GM18519 (cell line): ENCODE measurements at regions not wholly inside any gene's neighbourhood (a gene's known extent, or its start where the extent isn't known, plus 50 kb on each side); places are given as distances from the start of the nearest gene placed in this dataset.

Experiments used
- ATAC-seq: cut with Tn5 transposase; IDR thresholded peaks from one replicate; pipeline ENCODE4 v1.9.1; 2021; ENCODE audit warnings: mild to moderate bottlenecking, moderate library complexity; ENCODE audit not compliant: unreplicated experiment, low FRiP score

- ATAC-seq: no peak
Measured at GRCh38 chr13:80757694-80758093, 416.8 kb upstream of the SPRY2 start.

DNA sequence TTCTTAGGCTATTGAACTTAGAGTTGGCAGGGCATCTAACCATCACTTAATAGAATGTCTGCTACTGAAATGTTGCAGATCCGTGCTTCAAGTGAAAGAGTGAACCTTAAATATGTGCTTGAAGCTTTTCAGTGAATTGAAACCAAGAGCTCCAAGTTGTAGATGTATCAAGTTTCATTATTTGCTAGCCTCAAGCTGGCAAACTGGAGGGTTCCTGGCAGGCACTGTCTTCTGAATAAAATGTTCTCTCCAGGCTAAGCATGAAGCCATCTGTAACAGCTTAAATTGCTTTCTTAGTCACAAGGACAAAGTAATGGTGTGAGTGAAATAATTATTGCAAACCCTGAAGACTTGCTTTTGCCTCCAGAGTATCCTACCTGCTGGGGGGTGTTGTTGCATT lies 415.0 kb upstream of the SPRY2 start:
- ATAC-seq: no peak

DNA sequence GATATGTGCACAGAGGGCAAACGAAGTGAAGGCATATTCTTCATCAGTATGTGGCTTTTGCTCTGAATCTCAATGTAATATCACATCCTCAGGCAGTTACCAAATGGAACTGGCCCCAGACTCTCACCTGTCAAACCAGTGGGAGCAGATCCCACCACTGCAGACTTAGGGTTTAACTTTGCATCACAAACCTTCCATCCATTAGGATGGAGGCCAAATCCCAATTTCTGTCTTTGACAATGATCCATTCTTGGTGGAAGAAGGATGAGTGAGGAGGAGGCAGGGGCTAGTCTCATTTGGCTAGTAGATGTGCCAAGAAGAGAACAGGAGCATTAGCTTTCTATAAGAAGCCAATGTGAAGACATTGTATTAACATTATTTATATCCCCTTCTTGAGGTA lies 413.5 kb upstream of the SPRY2 start:
- no peak for ATAC-seq

DNA sequence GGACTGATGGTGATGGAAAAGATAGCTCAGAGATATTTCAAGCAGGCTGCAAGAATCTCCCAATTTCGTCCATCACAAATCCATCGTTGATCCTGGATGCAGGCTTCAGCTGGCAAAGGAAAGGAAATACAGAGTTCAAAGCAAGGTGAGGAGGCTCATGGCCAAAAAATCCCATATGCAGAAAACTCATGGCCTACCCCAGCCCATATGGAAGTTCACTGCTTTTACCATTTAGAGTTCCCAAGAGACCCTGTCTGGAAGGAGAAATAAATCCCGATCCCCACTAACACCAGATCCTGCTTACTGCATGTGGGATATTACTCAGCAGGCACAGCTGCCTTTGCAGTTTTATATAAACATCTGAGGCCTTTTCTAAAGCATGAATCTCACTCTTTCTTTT lies 412.9 kb upstream of the SPRY2 start:
- no peak for ATAC-seq

DNA sequence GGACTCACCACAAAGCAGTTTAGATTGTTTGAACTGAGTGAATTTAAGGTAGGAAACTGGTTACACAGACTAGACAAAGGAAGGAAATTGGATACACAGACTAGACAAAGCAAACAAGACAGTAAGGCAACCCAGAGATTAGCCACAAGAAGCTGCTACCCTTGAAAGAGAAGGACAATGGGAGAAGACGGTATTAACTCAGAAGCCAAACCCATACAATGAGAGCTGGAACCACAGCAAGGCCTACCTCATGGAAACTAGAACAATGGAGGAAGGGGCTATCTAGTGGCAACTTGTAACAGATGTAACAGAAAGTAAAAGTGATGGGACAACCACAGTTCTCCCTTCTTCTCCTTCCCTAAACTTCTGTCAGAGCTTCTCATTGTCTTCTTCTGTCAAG lies 410.9 kb upstream of the SPRY2 start:
- no peak for ATAC-seq

DNA sequence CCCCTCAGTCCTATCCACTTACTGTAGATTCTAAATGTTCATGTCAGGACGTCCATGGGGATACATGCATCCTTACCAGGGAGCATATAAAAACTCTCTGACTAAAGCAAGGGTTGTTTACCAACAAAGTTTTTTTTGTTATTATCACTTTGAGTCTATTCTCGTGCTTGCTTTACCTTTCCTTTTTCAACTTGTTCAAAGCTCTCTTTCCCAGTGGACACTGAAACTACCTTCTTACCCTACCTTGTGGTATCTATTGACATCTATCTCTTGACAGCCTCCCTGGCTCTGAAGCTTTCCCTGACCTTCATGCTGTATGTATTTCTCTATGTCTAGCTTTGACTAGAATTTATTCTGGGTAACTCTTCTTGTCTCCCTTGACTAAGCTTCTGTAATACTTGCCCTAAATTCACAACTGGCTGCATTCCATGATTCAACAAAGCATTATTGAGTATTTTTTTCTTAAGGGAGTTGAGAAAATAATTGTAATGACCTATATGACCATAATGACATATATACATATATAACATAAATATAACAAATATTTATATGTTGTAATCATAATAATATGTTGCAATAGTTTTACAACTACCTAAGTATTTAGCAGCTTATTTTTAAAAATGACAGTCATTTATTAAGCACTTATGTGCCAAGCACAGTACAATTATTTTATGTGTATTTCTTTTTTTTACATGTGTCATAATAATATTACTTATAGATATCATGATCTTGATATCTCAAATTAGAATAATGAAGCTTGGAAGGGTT lies 403.4 kb upstream of the SPRY2 start:
- ATAC-seq: no peak

DNA sequence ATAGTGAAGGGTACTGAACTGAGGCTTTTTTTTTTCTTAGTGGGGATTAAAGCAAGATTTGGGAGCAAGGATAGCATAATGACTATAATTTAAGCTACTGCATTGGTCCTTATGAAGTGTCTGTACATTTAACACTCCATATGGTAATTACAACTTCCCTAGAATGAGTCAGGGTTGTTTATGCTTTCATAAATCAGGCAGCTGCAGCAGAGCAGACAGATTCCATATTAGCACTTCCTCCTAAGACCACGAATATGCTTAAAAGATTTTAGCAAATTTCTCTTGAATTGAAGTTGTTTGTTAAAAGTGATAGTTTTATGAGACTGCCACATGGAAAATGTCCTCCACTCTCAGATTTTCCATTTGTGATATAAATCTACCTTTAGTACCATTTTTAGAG lies 401.1 kb upstream of the SPRY2 start:
- no peak for ATAC-seq

GRCh38 chr13:80740071-80740470 lies 399.1 kb upstream of the SPRY2 start:
- ATAC-seq: no peak

- no peak for ATAC-seq
Measured at GRCh38 chr13:80737513-80737912, 396.6 kb upstream of the SPRY2 start.

GRCh38 chr13:80727321-80727975 lies 386.5 kb upstream of the SPRY2 start:
- no peak for ATAC-seq

- no peak for ATAC-seq
Measured at GRCh38 chr13:80726868-80727267, 385.9 kb upstream of the SPRY2 start.

GRCh38 chr13:80721689-80722088 lies 380.8 kb upstream of the SPRY2 start:
- no peak for ATAC-seq

DNA sequence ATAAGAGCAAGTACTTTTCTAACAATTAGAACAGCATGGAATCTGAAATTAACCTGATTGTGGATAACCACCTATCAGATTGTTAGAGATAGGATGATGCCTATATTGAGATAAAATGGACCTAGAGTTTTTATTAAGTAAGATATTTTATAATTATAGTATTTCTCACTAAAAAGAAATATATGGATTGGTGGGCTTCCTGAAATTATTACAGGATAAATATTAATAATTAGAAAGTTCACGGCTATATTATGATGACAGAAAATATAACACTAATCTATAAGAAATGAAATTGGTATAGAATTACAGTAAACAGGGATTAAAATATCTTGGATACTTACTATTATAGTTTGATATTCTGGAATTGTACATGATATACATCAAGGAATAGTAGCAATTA lies 378.0 kb upstream of the SPRY2 start:
- ATAC-seq: no peak

DNA sequence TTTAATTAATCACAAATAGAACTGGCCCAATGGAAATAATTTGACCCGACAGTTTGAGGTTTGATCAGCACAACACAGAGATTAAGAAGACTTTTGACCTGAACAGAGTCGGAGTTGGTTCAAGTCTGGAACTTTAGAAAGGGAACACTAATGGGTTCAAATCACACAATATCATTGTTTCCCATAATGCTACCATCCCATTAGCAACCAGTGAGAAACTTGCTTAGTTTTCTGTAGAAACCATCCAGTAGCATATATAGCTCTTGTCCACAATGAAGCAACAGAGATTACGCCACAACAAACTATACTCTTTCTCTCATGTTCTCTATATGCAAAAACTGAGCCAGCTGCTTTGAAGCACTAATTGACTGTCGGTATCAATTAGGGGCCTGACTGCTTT lies 376.9 kb upstream of the SPRY2 start:
- no peak for ATAC-seq

GRCh38 chr13:80716610-80717081 lies 375.7 kb upstream of the SPRY2 start:
- ATAC-seq: no peak

DNA sequence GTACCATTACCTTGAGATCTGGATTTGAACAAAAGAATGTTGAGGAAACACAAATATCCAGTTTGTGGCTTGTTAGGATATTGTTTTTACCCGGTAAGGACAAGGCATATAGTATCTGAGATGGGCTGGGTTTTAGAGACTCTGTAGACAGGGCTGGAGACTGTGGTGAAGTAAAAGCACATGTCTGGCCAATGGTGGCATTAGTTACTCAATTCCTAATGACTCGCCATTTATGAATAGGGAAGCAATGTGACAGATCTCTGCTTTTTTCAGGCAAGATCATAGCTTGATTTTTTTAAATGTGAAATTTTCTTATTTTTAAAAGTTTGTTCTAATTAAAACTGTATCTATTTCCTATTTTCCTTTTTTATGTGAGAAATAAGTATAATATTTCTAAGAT lies 371.1 kb upstream of the SPRY2 start:
- ATAC-seq: no peak

- ATAC-seq: no peak
Measured at GRCh38 chr13:80708791-80709190, 367.9 kb upstream of the SPRY2 start.

DNA sequence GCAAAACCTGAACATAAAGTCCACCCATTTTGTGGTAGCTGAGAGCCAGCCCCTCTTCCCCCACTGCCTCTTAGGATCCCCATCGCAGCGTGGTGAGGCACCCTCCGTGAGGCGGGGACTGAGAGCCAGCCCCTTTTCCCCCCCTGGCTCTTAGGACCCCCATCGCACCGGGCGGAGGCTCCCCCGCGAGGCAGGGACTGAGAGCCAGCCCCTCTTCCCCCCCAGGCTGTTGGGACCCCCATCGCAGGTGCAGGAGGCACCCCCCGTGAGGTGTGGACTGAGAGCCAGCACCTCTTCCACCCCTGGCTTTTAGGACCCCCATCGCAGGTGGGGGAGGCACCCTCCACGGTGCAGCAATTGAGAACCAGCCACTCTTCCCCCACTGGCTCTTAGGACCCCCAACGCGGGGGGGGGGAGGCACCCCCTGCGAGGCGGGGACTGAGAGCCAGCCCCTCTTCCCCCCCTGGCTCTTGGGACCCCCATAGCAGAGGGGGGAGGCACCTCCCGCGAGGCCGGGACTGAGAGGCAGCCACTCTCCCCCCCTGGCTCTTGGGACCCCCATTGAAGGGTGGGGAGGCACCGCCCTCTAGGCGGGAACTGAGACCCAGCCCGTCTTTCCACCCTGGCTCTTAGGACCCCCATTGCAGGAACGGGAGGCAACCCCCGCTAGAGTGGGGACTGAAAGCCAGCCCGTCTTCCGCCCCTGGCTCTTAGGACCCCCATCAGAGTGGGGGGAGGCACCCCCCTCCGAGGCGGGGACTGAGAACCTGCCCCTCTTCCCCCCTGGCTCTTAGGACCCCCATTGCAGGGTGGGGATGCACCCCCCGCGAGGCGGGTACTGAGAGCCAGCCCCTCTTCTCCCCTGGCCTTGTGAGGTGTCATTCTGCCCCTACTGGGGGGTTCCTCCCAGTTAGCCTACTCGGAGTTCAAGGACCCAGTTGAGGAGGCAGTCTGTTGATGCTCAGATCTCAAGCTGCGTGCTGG lies 366.4 kb upstream of the SPRY2 start:
- no peak for ATAC-seq

GRCh38 chr13:80706164-80706471 lies 365.2 kb upstream of the SPRY2 start:
- no peak for ATAC-seq

- ATAC-seq: no peak
Measured at GRCh38 chr13:80705371-80706163, 364.6 kb upstream of the SPRY2 start.
